HL-60 (cell line): ENCODE measurements at regions not wholly inside any gene's neighbourhood (a gene's known extent, or its start where the extent isn't known, plus 50 kb on each side); places are given as distances from the start of the nearest gene placed in this dataset.

Source experiments
- DNase-seq, 2 experiments: peaks; one replicate each; pipeline ENCODE4 v3.0.0-alpha.2; 2010 to 2020; ENCODE audit warnings: low read depth in 1 of 2, low spot score in 1 of 2
- H3K27ac ChIP-seq: fragments of 250-450 bp; sonication (Bioruptor Pico); replicated peaks from 2 replicates; pipeline ENCODE4 v1.5.1; 2020; ENCODE audit warnings: mild to moderate bottlenecking, moderate library complexity
- H3K27me3 ChIP-seq: fragments of 250-450 bp; sonication (Bioruptor Pico); 2 replicates; pipeline ENCODE4 v1.5.1; 2021; ENCODE audit warnings: mild to moderate bottlenecking, moderate library complexity; ENCODE audit not compliant: insufficient read depth, poor library complexity, severe bottlenecking
- H3K4me3 ChIP-seq: replicated peaks from 2 replicates; pipeline ENCODE4 v1.5.1; 2011; ENCODE audit warnings: mild to moderate bottlenecking, control low read depth, low read length; ENCODE audit not compliant: insufficient read depth
- GABPA ChIP-seq: IDR thresholded peaks from 2 replicates; pipeline ENCODE4 v1.6.1; 2012; ENCODE audit warnings: low read depth
- POLR2AphosphoS5 ChIP-seq: IDR thresholded peaks from 2 replicates; pipeline ENCODE4 v1.6.1; 2012; ENCODE audit warnings: low read depth
- SPI1 ChIP-seq: IDR thresholded peaks from 2 replicates; pipeline ENCODE4 v1.6.1; 2012; ENCODE audit warnings: low read depth, mild to moderate bottlenecking, borderline replicate concordance
- TF ChIP-seq, protein P1 (sequence below): IDR thresholded peaks from one replicate; pipeline ENCODE4 v1.5.1; 2011; ENCODE audit warnings: low read length, control low read depth, inconsistent platforms; ENCODE audit not compliant: insufficient read depth
- TF ChIP-seq, protein P2 (sequence below): IDR thresholded peaks from 2 replicates; pipeline ENCODE4 v1.6.1; 2012; ENCODE audit warnings: low read depth; ENCODE audit not compliant: insufficient replicate concordance

DNA sequence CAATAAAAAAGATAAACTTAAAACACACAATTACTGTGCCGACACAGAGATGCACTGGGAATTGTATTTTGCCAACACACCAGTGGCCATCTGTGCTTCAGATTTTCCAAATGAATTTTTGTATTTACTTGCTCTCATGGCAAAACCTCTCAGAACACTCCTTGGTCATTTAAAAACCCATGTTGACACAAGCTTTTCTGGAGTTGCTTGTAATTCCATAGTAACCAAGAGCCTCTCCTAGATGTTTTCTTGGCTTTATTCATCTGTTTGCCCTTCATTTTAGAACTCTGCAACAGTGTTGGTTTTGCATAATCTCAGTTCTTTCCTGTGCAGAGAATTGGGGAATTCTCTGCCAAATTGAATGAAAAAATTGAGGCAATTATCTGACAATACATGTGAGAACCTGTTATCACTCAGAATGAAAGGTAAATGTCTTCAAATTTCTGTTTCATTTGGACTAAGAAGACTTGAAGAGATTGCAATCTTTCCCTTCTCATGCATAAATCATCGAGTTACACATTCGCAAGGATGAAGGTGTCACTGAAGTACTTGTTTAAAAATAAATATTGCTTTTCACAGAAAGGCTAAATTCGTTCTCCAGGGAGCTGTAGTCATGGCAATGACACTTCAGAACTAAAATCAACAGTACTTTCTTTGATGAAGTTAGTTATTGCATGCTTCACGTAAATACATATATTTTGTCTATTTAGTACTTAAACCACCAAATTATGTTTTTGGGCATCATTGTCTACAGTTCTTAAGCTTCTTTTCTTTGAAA is 301.8 kb upstream of the CTSO start:
- DNase-seq: no peak
- TF ChIP-seq, protein P1, sequence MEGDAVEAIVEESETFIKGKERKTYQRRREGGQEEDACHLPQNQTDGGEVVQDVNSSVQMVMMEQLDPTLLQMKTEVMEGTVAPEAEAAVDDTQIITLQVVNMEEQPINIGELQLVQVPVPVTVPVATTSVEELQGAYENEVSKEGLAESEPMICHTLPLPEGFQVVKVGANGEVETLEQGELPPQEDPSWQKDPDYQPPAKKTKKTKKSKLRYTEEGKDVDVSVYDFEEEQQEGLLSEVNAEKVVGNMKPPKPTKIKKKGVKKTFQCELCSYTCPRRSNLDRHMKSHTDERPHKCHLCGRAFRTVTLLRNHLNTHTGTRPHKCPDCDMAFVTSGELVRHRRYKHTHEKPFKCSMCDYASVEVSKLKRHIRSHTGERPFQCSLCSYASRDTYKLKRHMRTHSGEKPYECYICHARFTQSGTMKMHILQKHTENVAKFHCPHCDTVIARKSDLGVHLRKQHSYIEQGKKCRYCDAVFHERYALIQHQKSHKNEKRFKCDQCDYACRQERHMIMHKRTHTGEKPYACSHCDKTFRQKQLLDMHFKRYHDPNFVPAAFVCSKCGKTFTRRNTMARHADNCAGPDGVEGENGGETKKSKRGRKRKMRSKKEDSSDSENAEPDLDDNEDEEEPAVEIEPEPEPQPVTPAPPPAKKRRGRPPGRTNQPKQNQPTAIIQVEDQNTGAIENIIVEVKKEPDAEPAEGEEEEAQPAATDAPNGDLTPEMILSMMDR: no peak
- no peak for TF ChIP-seq POLR2AphosphoS5
- no peak for TF ChIP-seq GABPA
- TF ChIP-seq SPI1: no peak
- TF ChIP-seq, protein P2, sequence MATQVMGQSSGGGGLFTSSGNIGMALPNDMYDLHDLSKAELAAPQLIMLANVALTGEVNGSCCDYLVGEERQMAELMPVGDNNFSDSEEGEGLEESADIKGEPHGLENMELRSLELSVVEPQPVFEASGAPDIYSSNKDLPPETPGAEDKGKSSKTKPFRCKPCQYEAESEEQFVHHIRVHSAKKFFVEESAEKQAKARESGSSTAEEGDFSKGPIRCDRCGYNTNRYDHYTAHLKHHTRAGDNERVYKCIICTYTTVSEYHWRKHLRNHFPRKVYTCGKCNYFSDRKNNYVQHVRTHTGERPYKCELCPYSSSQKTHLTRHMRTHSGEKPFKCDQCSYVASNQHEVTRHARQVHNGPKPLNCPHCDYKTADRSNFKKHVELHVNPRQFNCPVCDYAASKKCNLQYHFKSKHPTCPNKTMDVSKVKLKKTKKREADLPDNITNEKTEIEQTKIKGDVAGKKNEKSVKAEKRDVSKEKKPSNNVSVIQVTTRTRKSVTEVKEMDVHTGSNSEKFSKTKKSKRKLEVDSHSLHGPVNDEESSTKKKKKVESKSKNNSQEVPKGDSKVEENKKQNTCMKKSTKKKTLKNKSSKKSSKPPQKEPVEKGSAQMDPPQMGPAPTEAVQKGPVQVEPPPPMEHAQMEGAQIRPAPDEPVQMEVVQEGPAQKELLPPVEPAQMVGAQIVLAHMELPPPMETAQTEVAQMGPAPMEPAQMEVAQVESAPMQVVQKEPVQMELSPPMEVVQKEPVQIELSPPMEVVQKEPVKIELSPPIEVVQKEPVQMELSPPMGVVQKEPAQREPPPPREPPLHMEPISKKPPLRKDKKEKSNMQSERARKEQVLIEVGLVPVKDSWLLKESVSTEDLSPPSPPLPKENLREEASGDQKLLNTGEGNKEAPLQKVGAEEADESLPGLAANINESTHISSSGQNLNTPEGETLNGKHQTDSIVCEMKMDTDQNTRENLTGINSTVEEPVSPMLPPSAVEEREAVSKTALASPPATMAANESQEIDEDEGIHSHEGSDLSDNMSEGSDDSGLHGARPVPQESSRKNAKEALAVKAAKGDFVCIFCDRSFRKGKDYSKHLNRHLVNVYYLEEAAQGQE: no peak
- Histone ChIP-seq H3K27me3 (no peaks in the 10 kb centered on the region), H3K27ac (no peak overlapping the region), H3K4me3 (no peak overlapping the region)

DNA sequence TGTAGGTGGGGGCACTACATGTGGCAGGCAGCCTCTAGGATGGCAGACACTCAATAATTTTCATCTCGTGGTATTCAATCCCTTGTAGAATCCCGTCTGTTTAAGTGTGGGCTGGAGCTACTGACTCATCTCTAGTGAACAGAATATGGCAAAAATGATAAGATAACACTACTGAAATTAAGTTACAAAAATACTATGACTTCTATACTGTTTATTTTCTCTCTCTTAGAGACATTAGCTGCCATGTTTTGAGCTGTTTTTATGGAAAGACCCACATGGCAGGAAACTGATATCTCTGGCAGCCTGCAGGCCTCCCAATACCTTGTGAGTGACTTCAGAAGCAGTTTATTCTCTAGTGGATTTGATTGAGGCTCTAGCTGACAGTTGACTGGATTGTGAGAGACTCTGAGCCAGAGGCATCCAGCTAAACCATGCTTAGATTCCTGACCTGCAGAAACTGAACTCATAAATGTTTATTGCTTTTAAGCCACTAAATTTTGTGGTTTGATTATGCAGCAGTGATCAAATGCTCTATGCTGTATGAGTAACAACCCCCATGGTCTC is 298.8 kb upstream of the CTSO start:
- TF ChIP-seq SPI1: no peak
- TF ChIP-seq, protein P1: no peak
- TF ChIP-seq, protein P2: no peak
- TF ChIP-seq POLR2AphosphoS5: no peak
- TF ChIP-seq GABPA: no peak
- Histone ChIP-seq H3K27me3 (no peaks in the 10 kb centered on the region), H3K27ac (no peak overlapping the region), H3K4me3 (no peak overlapping the region)
- DNase-seq: no peak

DNA sequence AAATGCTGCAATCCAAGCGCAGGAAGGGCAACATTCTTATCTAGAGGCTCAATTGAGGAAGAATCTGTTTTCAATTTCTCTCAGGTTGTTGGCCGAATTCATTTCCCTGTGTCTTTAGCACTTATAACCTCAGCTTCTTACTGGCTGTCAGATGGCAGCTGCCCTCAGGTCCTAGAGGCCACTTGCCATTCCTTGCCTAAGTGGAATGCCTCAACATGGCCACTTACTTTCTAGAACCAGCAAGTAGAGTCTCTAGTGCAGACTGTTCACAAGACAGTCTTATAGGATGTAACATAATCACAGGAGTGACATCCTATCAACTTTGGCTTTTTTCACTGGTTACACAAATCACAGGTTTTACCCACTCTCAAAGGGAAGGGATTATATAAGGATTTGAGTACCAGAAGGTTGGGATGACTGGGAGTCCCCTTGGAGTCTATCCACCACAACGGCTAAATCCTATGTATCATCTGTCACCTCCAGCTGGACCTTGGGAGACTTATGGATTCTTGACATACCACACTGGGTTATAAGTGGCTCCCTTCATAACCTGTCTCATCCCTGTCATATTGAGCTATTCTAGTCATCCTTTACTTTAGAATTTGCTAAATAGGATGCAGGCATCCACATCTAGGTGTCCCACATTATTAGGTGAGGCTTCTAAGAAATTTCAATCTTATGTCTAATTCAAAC is 297.9 kb upstream of the CTSO start:
- no peak overlapping the region for H3K4me3 ChIP-seq
- no peaks in the 10 kb centered on the region for H3K27me3 ChIP-seq
- no peak for TF ChIP-seq POLR2AphosphoS5
- TF ChIP-seq SPI1: no peak
- no peak for DNase-seq
- H3K27ac ChIP-seq: no peak overlapping the region

DNA sequence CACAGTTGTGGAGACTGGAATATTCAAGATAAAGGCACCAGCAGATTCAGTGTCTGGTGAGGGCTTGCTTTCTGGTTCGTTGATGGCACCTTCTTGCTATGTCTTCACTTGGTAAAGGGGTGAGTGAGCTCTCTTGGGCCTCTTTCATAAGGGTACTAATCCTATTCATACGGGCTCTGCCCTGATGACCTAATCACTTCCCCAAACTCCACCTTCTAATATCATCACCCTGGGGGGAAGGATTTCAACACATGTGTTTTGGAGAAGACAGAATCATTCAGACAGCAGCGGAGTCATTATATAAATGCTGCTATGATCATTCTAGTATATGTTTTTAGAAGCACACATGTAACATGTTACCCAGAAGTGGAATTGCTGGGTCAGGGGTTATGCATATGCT is 295.3 kb upstream of the CTSO start:
- H3K4me3 ChIP-seq: no peak overlapping the region
- H3K27me3 ChIP-seq: no peaks in the 10 kb centered on the region
- H3K27ac ChIP-seq: no peak overlapping the region
- no peak for DNase-seq
- no peak for TF ChIP-seq GABPA
- TF ChIP-seq, protein P1: no peak
- TF ChIP-seq POLR2AphosphoS5: no peak
- no peak for TF ChIP-seq SPI1
- TF ChIP-seq, protein P2: no peak
